ENCODE measurements at regions not wholly inside any gene's neighbourhood (a gene's known extent, or its start where the extent isn't known, plus 50 kb on each side); places are given as distances from the start of the nearest gene placed in this dataset.

DNA sequence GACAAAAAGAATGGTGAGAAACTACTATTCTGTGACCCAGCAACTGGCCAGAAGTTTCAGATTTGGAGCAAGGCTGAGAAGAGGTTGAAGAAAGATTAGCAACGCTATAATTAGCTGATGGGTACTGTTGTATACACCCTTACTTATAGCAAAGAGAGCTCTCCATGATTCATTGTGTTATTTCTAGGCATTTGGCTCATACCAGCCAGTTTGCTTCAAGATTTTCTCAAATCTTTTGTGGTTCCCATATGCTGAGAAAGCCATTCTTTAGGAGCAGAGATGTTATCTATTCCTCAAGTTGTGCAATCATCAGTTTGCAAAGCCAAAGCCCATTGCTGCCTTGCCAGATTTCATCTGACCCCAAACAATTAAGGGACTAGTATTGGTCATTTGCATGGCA is 179.4 kb downstream of the ETS1 start:
- no peak for FAIRE-seq

GRCh38 chr11:128405714-128406662 is 181.4 kb downstream of the ETS1 start:
- FAIRE-seq: no peak

DNA sequence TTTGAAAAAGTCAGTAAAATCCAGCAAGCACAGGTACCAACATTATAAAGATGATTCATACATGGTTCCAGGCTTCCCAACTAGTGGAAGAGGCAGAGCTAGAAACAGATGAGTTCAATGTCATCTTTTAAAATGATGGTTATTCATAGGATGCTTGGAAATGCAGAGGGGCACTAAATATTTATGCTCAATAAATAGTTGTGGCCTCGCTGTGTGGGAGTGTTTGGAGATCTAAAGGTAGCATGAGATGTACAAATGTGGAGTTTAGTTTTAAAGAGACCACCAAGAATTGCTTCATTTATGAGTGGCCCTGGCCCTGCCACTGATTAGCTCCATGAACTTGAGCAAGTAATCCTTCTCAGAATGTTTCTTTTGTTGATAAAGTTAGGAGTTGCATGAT is 182.2 kb downstream of the ETS1 start:
- no peak for FAIRE-seq

DNA sequence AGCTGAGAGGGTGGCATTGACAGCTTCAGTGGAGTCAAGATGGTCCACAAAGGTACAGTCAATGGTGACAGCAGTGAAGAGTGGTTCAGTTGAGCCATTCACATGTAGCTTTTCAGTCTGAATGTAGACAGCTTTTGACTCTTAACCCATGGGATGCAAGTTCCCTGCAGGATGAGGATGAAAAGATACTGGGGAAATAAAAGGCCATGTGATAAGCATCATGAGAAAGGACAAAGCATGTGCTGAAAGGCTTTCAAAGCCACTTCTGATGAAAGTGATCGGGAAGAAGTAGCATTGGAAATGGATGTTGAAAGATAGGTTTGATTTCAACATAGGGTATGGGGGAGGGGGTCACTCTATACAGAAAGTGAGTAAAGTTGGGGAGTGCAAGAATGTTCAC is 182.9 kb downstream of the ETS1 start:
- FAIRE-seq: no peak

GRCh38 chr11:128400382-128401203 is 186.8 kb downstream of the ETS1 start:
- FAIRE-seq: peak; percentile 85

- FAIRE-seq: peak; percentile 41
Measured at GRCh38 chr11:128399251-128400121, 187.9 kb downstream of the ETS1 start.

GRCh38 chr11:128398517-128399250 is 188.7 kb downstream of the ETS1 start:
- no peak for FAIRE-seq

DNA sequence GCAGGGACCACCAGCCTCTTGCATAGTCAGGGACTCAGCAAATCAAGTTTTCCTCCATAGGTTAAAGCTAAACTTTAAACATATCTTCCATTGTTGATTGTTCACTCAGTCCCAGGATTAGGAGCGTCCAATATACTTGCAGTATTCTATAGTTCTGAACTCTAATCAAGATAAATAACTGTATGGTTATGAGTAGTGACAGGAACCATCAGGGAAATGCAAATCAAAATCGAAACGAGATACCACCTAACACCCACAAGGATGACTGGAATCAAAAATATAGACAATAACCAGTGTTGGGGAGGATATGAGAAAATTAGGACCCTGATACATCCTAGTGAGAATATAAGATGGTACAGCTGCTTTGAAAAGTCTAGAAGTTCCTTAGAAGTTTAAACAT is 190.0 kb downstream of the ETS1 start:
- FAIRE-seq: no peak

- FAIRE-seq: no peak
Measured at GRCh38 chr11:128394431-128395089, 192.8 kb downstream of the ETS1 start.

GRCh38 chr11:128392259-128392658 is 195.1 kb downstream of the ETS1 start:
- FAIRE-seq: no peak

DNA sequence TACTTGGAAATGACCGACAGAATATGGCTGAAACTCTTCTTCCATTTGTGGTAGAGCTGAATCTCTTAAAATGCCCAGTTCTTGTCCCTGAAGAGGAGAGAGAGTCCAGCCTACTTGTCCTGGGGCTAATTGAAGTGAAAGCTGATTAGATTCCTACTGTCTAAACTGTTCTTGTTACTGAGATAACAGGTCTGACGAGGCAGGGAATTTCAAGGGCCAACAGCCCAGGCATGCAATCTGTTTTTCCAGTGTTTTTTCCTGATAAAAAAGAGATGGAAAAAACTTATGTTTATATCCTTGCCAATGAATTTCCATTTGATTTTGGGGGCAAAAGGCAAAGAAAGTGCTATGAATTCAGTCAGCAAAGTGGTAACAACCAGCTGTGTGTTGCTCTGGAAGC is 195.5 kb downstream of the ETS1 start:
- no peak for FAIRE-seq

GRCh38 chr11:128390246-128390645 is 197.1 kb downstream of the ETS1 start:
- no peak for FAIRE-seq

DNA sequence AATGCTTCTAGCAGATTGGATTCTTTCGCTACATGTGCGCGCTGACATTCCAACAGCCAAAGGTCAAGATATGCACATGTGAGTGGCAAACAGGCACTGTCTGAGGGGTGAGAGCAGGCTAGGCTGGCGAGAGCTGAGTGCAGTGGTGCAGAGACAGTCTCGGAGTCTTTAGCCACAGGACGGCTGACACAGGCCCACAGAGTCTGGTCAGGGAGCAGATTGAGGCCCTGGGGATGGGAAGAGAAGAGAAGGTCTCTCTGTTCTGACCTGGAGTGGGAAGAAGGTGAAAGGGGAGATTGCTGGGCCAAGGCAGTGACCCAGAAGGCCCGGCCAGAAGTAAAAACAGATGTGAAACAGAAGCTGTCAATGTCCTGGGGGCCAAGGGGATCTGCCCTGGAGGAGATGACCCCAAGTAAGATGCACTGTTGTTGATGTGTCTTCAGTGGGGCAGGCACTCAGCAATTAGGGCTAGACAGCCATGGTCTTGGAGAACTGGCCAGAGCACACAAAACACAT is 197.8 kb downstream of the ETS1 start:
- FAIRE-seq: no peak

GRCh38 chr11:128388206-128388815 is 199.0 kb downstream of the ETS1 start:
- FAIRE-seq: no peak

DNA sequence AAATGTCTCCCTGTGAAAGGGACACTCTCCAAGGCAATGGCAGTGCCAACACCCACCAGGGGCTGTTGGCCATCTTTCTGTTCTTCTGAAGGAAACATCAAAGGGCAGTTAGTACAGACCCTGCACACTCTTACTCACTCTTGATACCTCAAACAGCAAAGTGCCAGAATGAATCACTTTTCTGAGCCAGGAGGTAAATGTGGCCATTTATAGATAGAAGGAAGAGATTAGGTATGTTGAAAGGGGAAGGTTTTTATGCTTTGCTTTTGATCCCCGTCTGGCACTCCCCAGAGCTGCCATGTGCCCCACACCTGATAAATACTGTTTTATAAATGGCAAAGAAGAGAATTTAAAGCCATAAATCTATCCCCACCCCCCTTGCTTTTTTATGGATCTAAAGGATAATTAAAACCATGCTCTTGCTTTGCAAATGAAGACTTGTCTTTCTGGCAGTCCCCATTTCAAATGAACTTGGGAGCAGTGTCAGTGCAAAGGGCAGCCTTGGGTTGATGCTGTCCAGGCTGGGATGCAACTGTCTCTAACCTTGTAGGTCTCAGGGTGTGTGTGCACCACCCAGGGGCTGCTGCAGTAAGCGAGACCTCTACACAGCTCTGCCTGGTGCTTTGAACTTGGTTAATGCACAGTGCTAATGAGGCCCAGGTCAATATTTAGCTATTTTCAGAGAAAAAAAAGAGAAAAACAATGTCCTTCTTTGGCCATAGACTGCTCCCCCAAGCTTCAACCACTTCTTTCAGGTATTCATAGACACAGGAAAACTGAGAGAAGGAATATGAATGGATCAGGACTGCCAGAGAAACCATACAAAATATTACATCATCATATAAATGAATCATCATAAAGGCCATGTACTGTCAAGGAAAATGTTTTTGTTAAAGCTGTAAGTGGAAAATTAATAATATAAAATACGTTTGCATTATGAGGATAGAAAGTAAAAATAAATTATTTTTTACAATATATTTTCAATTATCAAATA is 207.5 kb downstream of the ETS1 start:
- FAIRE-seq: no peak

GRCh38 chr11:128375961-128376360 is 211.4 kb downstream of the ETS1 start:
- FAIRE-seq: no peak

DNA sequence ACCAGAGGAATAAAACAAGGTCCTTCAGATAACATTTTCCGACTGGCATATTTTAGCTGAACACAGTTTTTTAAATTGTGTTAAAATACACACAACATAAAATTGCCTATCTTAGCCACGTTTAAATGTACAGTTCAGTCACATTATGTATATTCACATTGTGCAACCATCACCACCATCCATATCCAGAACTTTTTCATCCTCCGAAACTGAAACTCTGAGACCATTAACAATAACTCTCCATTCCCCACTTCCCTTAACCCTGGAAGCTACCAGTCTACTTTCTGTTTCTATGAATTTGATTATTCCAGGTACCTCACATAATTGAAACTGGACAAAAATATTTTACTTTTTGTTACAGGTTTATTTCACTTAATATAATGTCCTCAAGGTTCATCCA is 213.3 kb downstream of the ETS1 start:
- no peak for FAIRE-seq

GRCh38 chr11:128372977-128373376 is 214.4 kb downstream of the ETS1 start:
- FAIRE-seq: no peak

GRCh38 chr11:128367573-128367972 is 219.8 kb downstream of the ETS1 start:
- FAIRE-seq: no peak

GRCh38 chr11:128365044-128365443 is 222.3 kb downstream of the ETS1 start:
- FAIRE-seq: no peak

Data from islet of Langerhans (tissue), 1 donor.